Activated CD8-positive, alpha-beta T cell treated with anti-CD3 and anti-CD28 coated beads for 36 hours (primary cell): ENCODE measurements at regions not wholly inside any gene's neighbourhood (a gene's known extent, or its start where the extent isn't known, plus 50 kb on each side); places are given as distances from the start of the nearest gene placed in this dataset.

ENCODE experiments used
- ATAC-seq: fragments of 200-7000 bp; cut with Tn5 transposase; one replicate; pipeline ENCODE4 v1.10.0; 2021; ENCODE audit warnings: mild to moderate bottlenecking, moderate library complexity
- CTCF ChIA-PET: fragments of 350-600 bp; sonication (Branson Sonifier 250); formaldehyde crosslinking; loops from one replicate; lab custom pipeline; 2021; ENCODE audit warnings: antibody characterized with exemption; lab: Charles Lee
- POLR2A ChIA-PET: fragments of 350-600 bp; sonication (Branson Sonifier 250); formaldehyde crosslinking; loops from one replicate; lab custom pipeline; 2021; ENCODE audit warnings: antibody characterized with exemption; lab: Charles Lee
- DNase-seq: peaks from one replicate; pipeline ENCODE4 v3.0.0-alpha.2; 2020
- H3K27ac Mint-ChIP-seq: one replicate; pipeline ENCODE4 v1.8.0; 2021; ENCODE audit warnings: mild to moderate bottlenecking, mixed read lengths
- H3K27me3 Mint-ChIP-seq: one replicate; pipeline ENCODE4 v1.8.0; 2021; ENCODE audit warnings: mixed read lengths
- H3K36me3 Mint-ChIP-seq: one replicate; pipeline ENCODE4 v1.8.0; 2021; ENCODE audit warnings: low read depth, mixed read lengths
- H3K4me1 Mint-ChIP-seq: one replicate; pipeline ENCODE4 v1.8.0; 2021; ENCODE audit warnings: low read depth, mixed read lengths
- H3K4me3 Mint-ChIP-seq: one replicate; pipeline ENCODE4 v1.8.0; 2021; ENCODE audit warnings: mild to moderate bottlenecking, moderate library complexity, mixed read lengths
- H3K9me3 Mint-ChIP-seq: one replicate; pipeline ENCODE4 v1.8.0; 2021; ENCODE audit warnings: mixed read lengths
- intact Hi-C: fragments of 100-400 bp; cut with micrococcal nuclease; formaldehyde crosslinking; loops from one replicate; pipeline ENCODE4 v1.10.0; 2022
- TF ChIP-seq, protein P1 (sequence below): fragments of 200-600 bp; IDR thresholded peaks from one replicate; pipeline ENCODE4 v1.8.0; 2022; ENCODE audit warnings: antibody characterized with exemption, mild to moderate bottlenecking

DNA sequence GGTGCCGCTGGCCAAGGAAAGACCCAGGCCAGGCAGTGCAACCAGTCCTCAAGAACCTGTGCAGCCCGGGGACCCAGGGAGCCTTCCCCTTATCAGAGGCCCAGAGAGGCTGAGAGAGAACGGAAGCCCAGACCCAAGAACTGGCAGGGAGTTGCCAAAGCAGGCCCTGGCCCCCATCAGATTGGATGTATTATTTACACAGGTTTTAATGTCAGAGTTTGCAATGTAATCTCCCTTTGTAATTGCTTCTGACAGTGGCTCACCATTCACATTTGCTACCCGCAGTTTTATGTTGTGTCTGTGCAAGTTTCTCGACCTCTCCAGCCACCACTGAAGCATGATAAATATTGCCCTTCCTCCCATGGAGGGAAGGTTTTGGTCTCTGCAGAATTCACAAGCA, 660.9 kb downstream of the LIG4 start:
- Mint-ChIP-seq H3K4me3 (no peak overlapping the region), H3K4me1 (no peaks in the 10 kb centered on the region), H3K27ac (no peak overlapping the region), H3K9me3 (peaks cover 1% of the 10 kb centered on the region), H3K27me3 (no peaks in the 10 kb centered on the region), H3K36me3 (no peaks in the 10 kb centered on the region)
- intact Hi-C loops, result no loop called here
- TF ChIP-seq, protein P1, sequence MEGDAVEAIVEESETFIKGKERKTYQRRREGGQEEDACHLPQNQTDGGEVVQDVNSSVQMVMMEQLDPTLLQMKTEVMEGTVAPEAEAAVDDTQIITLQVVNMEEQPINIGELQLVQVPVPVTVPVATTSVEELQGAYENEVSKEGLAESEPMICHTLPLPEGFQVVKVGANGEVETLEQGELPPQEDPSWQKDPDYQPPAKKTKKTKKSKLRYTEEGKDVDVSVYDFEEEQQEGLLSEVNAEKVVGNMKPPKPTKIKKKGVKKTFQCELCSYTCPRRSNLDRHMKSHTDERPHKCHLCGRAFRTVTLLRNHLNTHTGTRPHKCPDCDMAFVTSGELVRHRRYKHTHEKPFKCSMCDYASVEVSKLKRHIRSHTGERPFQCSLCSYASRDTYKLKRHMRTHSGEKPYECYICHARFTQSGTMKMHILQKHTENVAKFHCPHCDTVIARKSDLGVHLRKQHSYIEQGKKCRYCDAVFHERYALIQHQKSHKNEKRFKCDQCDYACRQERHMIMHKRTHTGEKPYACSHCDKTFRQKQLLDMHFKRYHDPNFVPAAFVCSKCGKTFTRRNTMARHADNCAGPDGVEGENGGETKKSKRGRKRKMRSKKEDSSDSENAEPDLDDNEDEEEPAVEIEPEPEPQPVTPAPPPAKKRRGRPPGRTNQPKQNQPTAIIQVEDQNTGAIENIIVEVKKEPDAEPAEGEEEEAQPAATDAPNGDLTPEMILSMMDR, result no peak
- DNase-seq (no peak), ATAC-seq (no peak)
- ChIA-PET CTCF (no interaction called here), POLR2A (no interaction called here)

DNA sequence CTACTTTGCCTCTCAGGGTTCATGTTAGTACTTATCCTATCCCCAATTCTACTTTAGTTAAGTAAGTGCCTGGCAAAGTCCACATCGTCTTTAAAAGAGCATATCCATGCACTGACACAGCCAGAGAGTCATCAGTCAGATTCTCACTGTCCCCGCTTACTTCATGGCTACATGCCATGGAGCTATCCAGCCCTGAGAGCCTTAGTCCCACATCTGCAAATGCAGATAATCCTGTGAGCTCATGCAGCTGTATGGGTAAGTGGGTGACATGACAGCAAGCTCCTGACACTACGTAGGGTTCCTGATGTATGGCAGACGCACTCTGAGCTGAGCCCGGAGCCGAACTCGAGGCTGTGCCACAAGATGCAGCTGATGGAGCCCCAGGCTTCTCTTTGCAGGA, 661.5 kb downstream of the LIG4 start:
- ATAC-seq, result no peak
- ChIA-PET CTCF (no interaction called here), POLR2A (no interaction called here)
- Mint-ChIP-seq H3K4me1 (no peaks in the 10 kb centered on the region), H3K36me3 (no peaks in the 10 kb centered on the region), H3K9me3 (peaks cover 1% of the 10 kb centered on the region), H3K27ac (no peak overlapping the region), H3K4me3 (no peak overlapping the region), H3K27me3 (no peaks in the 10 kb centered on the region)
- no peak for DNase-seq
- TF ChIP-seq, protein P1, result no peak
- intact Hi-C loops, result no loop called here

DNA sequence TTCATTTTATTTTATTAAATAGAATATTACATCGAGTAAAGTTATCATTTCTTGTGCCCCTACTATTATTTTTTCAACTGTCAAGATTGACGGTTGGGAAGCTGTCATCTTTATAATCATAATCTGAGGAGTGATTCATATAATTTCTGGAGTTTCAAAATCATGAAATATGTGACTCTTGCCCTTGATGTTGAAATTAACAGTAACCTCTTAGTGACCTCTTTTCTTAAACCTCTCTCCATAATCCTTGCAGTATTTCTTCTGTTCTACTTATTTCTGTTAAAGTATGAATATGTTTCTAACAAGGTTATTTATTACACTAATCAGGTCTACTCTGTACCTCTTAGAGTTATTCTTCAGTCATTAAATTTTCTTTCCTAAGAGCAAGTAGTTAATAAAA, 663.8 kb downstream of the LIG4 start:
- H3K27ac Mint-ChIP-seq, result no peak overlapping the region

DNA sequence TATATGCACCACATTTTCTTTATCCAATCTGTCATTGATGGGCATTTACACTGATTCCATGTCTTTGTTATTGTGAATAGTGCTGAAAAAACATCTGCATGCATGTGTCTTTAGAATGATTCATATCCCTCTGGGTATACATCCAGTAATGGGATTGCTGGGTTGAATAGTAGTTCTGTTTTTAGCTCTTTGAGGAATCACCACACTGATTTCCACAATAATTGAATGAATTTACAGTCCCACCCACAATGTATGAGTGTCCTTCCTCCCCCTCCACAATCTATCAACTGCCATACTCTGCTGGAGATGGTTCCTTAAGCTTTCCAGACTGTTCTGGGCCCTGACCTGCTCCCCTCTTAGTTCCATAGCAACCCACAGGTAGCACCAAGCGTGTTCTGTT, 667.0 kb downstream of the LIG4 start:
- Mint-ChIP-seq H3K36me3 (no peaks in the 10 kb centered on the region), H3K27me3 (no peaks in the 10 kb centered on the region), H3K9me3 (peaks cover under 1% of the 10 kb centered on the region), H3K27ac (no peak overlapping the region), H3K4me1 (no peaks in the 10 kb centered on the region), H3K4me3 (no peak overlapping the region)
- TF ChIP-seq, protein P1, result no peak
- ChIA-PET POLR2A (no interaction called here), CTCF (no interaction called here)
- DNase-seq (no peak), ATAC-seq (no peak)
- intact Hi-C loops, result no loop called here

More for the DNA sequence above, 663.8 kb downstream of the LIG4 start:
- no peak overlapping the region for H3K4me3 Mint-ChIP-seq
- ChIA-PET CTCF (no interaction called here), POLR2A (no interaction called here)
- no peak for ATAC-seq
- H3K9me3 Mint-ChIP-seq, result no peaks in the 10 kb centered on the region
- H3K4me1 Mint-ChIP-seq, result no peaks in the 10 kb centered on the region
- no peaks in the 10 kb centered on the region for H3K36me3 Mint-ChIP-seq
- TF ChIP-seq, protein P1, result no peak
- H3K27me3 Mint-ChIP-seq, result no peaks in the 10 kb centered on the region
- no peak for DNase-seq
- intact Hi-C loops, result no loop called here

DNA sequence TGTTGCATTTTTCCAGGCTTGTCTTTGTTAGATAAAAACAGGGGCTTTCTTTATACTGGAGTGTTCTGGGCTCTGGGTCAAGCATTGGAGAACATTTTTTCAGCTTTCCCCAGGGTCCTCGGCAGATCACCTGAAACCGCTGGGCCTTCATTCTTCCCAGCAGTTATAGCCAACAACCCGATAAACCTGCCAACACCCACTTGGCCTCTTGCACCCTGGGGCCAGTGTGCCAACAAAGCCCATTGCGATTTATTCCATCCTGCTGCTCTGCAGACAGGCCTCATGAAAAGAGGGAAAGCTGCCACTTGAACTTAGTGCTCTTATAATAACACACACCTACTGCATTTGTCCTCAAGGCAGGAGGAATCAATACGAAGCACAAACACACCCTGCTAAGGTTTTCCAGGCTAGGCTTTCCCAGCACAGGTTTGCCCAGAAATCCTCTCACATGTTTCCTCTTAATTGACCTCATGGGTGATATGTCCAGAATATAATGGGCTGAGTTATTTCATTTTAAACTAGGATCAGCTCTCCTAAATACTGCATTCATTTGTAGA, 669.3 kb downstream of the LIG4 start:
- intact Hi-C loops, result no loop called here
- H3K27ac Mint-ChIP-seq, result no peak overlapping the region
- DNase-seq (no peak), ATAC-seq (no peak)
- peaks cover 3% of the 10 kb centered on the region for H3K9me3 Mint-ChIP-seq
- no peak overlapping the region for H3K4me3 Mint-ChIP-seq
- no peaks in the 10 kb centered on the region for H3K27me3 Mint-ChIP-seq
- ChIA-PET CTCF (interaction anchor here (0.7 kb wide), 1 partner anchor 179 kb away, joined by 3 read pairs; no protein-coding TSS in a partner anchor), POLR2A (no interaction called here)
- no peaks in the 10 kb centered on the region for H3K36me3 Mint-ChIP-seq
- no peaks in the 10 kb centered on the region for H3K4me1 Mint-ChIP-seq
- TF ChIP-seq, protein P1, result no peak
